Right ventricle myocardium superior (tissue), 1 donor: ENCODE measurements at regions not wholly inside any gene's neighbourhood (a gene's known extent, or its start where the extent isn't known, plus 50 kb on each side); places are given as distances from the start of the nearest gene placed in this dataset.
A peak's percentile ranks its signal among the peaks of the same experiment; 100 is the strongest.
"Not testable (repeated sequence)": the region's sequence is repeated elsewhere in the genome, so short reads cannot be mapped to it uniquely, and the experiment has no call there.

Source experiments
- ATAC-seq: fragments of 200-7000 bp; cut with Tn5 transposase; one replicate; pipeline ENCODE4 v1.9.1; 2020; ENCODE audit warnings: mild to moderate bottlenecking; ENCODE audit not compliant: poor library complexity
- DNase-seq: peaks from one replicate; pipeline ENCODE4 v3.0.0-alpha.2; 2020
- intact Hi-C: fragments of 100-400 bp; cut with DNase I; formaldehyde crosslinking; loops from one replicate; pipeline ENCODE4 v1.11.2; 2022
- donor health status: DM: no; HTN: yes; CAD: no; lungs with severe emphysema.

DNA sequence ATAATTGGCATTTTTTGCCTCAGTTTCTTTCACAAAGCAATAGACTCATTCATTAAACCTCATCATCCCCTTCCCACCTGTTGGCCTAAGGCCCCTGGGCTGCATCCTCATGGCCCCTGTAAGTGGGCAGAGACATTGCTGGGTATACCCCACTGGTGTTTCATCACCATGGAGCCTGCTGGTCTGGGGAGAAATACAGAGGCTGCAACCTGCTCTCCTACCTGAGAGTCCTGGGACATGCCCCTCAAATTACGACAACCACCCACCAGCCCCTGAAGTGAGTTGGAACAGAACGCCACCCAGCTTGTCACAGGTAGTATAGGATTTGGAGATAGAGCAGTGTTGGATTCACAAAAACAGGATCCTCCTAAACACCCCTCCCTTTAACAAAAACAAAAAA is 190.8 kb downstream of the ANKRD60 start:
- no peak for ATAC-seq
- intact Hi-C loops = no loop called here
- DNase-seq = no peak

DNA sequence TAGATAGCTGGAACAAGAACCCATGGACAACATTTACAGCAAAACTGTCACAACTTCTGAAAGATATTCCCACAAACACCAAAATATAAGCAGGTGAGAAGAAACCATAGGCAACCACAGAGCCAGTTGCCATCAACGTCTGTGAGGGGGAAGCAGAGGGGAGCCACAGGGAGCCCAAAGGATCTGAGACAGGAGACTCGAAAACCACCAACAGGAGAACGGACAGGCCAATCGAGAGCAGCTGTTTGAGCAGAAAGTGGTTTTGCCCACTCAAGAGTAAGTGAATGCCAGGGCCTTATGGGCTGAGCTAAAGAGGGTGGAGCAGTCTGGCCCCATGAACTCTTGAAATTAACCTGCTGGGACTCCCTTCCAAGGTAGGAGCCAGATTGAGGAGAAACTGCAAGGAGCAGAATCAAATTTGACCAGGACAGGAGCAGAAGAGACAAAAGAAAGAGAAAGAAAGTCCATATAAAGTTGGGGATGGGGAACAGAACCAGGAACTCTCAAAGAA is 195.4 kb downstream of the ANKRD60 start:
- no peak for DNase-seq
- no peak for ATAC-seq
- intact Hi-C loops = no loop called here

DNA sequence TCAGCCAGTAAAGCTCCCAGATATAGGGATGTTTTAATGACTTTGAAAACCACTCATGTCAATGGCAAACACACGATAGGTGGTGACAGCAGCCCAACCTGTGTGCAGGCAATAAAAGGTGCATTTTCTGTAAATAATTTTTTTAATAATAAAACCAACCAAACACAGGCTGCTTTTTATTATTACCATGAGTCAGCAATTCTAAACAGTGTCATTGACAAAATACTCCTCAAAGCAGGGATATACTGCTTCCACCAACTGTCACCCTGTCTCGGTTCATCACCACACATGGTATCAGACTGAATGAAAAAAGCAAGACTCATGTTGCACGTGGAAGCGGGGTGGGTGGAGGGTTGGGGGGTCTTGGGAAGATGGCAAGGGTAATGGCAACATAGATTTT is 195.9 kb downstream of the ANKRD60 start:
- ATAC-seq (no peak), DNase-seq (no peak)
- intact Hi-C loops = no loop called here

DNA sequence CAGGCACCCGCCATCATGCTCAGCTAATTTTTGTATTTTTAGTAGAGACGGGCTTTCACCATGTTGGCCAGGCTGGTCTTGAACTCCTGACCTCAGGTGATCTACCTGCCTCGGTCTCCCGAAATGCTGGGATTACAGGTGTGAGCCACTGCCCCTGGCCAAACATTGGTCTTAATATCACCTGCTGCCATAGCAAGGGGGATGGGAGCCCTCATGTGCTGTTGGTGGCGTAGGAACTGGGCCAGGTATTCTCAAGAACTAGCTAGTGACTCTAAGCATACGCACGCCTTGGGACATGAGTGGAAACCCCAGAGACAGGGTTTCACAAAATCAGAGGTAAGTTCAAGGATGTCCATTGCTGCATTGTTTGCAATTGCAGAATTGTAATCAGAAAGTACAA is 197.1 kb downstream of the ANKRD60 start:
- ATAC-seq, intact Hi-C loops, DNase-seq: not testable (repeated sequence)

DNA sequence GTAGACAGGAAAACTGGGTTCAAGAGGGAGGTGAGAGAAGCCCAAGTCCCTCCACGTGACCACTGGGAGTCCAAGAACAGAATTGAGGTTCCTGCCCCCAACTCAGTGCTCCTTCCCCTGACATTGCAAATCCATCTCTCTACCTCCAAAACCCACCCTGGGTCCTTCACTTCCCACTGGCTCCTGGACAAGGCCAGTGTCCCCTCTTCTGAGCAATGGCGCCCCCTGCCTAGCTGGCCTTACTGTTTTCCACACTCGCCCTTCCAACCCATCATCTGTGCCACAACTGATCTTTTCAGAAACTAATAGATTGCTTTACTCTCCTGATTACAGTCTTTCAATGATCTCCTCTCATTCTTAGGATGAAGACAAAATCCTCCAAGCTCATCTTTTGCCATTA is 200.3 kb downstream of the ANKRD60 start:
- intact Hi-C loops = no loop called here
- no peak for ATAC-seq
- no peak for DNase-seq

DNA sequence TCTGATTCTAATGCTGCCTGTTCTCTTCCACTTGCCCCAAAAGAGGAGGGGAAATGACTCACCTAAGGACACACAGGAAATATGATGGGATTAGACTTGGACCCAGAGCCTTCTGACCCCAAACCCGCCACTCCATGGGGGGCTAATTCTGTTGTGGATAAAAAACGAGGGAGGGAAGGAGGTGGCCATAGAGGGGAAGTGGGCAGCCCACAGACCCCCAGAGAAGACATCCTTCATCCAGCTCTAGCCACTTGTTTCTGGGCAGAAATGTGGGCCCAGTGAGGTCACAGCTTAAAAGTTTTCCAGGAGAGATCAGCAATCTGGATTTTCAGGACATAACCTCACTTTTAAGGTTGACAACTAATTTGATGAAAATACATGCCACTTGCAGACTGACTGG is 202.1 kb downstream of the ANKRD60 start:
- intact Hi-C loops = no loop called here
- DNase-seq (no peak), ATAC-seq (no peak)

DNA sequence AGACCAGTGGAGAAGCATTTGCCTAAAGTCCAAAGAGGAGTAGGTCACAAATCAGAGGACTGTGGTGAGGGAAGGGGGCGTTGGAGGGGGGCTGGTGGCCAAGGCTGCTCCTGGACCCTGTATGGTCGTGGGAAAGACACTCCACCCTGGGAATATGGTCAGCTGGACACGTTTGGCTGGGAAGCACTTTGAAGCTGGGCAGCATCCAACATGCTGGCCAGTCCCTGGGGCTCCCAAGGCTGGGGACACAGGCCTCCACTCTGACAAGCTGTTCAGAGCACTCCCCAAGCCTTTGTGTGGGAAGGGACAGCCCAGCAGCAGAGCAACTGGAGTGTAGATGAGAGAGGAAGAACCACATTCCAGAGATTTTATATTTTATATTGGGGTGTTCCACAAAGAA is 203.2 kb downstream of the ANKRD60 start:
- ATAC-seq (peak; percentile 29), DNase-seq (no peak)
- intact Hi-C loops = no loop called here

DNA sequence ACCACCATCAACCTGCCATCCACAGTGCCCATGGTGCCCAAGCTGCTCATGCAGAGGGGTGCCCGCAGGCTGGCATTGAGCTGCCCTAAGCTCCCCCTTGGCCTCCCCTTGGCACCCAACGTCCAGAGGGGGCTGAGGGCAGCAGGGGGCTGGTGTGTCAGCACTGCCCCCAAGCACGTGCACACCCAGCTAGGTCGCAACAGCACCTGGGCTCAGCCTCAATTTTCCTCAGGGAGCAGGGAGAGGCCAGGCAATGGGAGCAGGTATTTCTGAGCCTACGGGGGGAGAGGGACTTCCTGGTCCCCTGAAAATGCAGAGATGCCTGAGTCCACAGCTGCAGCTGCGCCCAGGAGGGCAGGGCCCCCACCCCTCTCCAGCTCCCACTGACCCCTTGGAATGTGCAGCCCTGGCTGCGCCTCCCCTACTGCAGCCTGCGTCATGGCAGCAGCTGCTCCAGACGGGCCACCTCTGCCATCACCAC is 204.2 kb downstream of the ANKRD60 start:
- DNase-seq = no peak
- intact Hi-C loops = no loop called here
- ATAC-seq = no peak

DNA sequence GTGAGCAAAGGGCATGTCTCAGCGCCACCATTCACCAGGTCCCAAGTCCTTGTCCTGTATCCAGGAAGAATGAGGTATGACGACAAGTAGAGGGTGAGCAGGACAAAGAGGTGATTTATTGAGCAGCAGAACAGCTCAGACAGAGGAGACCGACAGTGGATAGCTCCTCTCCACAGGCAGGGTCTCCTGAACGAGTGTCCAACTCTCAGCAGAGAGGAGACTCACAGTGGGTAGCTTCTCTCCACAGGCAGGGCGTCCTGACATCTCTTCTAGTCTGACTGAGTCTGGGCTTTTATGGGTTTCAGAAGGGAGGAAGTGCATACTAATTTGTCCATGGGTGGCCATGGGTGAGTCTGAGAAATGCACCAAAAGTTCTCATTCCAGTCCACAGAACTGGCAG is 204.7 kb downstream of the ANKRD60 start:
- ATAC-seq = no peak
- no peak for DNase-seq
- intact Hi-C loops = no loop called here

DNA sequence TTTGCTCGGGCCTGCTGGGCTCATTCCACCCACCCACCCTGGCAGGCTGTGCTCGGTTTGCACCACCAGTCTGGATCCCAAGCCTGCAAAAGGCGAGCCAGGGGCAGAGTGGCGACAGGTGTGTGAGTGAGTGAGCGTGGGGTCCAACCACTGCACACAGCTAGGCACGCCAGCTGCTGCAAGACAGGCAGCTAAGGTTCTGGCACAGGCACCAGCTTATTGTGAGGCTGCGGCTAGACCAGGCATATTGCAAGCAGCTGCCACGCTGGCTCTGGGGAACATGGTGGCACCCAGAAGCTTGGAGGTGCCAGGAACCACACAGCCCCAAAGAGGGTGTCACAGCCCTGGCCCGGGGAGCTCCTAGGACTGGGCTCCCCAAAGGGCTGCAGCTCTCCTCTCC is 205.1 kb downstream of the ANKRD60 start:
- intact Hi-C loops = no loop called here
- no peak for ATAC-seq
- no peak for DNase-seq

DNA sequence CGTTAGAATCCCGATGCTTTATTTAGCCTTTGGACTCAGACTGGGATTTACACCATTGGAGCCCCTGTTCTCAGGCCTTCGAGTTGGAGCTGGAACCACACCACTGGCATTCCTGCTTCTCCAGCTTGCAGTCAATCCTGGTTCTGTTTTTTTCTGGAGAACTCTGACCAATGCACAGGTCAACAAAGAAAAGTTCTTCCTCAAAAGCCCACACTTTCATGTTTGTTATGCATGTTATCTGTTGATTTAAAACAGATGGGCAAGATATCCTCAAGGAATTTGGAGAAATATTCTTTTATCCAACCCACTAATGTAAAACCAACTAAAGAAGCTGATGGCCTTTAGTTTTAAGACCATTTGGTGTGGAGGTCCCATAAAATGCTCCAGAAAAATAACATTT is 205.7 kb downstream of the ANKRD60 start:
- ATAC-seq (no peak), DNase-seq (no peak)
- intact Hi-C loops = no loop called here

DNA sequence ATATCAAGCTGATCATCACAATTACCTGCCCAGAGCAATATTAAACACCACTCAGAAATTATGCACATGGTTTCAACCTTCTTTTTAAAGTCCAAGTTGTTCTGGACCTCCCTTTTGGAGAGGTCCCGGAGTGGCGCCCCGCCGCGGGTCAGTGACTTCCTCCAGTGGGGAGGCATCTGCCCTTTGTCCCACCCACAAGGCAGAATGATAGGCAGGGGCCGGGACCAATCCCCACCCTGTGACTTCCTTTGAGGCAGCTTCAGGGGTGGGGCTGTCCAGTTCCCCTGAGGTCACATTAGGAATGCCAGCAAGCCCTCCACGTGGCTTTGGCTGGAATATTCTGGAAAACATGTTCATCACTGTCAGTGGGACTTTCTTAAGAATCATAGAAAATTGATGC is 207.0 kb downstream of the ANKRD60 start:
- ATAC-seq = no peak

DNA sequence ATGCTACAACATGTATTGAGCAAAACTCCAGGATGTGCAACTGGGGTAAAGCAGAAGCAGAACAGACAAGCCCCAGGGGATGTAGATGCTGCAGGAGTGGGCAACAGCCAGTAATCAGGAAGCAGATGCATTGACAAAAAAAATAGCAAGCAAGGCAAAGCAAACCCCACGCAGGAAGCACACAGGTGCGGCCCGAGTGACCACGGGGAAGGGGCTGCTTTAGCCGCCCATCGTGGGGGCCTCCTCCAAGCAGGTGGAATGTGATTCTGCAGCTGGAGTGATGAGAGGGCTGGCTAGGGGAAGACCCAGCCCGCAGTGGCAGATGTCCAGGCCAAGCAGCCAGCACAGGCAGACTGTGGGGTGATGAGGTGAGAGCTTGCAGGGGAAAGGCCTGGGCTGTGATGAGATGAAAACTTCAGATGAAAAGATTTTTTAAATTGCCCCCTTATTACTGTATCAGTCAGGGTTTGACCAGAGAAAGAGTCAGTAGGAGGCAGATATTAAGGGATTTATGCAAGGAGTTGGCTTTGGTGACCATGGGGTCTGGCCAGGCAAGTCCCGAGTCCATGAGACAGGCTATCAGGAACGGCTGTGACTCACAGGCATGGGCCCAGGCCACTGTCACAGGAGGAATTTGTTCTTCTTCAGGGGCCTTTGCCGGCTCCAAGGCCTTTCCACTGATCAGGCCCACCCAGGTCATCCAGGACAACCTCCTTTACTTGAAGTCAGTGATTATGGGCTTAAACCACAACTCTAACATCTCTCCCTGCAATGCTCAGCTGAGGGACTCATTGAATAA is 207.6 kb downstream of the ANKRD60 start:
- intact Hi-C loops = no loop called here
- ATAC-seq (no peak), DNase-seq (no peak)

More for the DNA sequence above, 207.0 kb downstream of the ANKRD60 start:
- DNase-seq = peak; percentile 77
- intact Hi-C loops = no loop called here

DNA sequence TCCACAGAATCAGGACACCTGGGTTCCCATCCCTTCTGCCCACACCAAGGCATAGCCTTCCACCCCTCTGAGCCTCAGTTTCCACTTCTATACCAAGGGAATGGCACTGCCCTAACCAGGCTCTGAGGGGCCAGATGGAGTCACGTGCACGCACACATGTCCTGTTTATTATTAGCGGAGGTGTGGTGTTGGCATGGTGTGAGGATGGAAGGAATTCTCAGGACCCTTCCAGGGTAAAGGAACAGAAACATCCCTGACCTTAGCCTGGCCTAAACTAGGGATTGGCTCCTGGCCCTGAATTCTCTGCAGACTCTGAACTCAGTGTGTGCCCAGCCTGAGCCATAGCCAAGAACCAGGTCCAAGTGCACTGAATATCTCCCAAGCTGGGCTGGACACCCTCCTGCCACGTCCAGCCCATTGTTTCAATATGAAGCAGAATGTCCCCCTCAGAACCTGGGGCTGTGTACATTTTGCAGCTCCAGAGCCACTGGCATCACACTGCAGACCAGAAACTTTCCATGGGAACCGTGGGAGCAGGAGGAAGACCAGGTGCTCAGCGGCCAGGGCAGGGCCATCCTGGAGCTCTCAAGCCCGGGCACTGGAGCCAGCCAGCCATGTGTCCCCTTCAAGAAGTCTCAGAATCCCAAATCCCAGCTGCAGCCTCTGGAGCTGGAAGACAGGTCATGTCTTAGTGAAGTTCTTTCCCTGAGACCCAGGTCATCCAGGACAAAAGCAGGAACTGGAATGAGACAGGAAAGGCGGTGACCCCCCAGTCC is 208.4 kb downstream of the ANKRD60 start:
- ATAC-seq = peak; percentile 83
- intact Hi-C loops = no loop called here

DNA sequence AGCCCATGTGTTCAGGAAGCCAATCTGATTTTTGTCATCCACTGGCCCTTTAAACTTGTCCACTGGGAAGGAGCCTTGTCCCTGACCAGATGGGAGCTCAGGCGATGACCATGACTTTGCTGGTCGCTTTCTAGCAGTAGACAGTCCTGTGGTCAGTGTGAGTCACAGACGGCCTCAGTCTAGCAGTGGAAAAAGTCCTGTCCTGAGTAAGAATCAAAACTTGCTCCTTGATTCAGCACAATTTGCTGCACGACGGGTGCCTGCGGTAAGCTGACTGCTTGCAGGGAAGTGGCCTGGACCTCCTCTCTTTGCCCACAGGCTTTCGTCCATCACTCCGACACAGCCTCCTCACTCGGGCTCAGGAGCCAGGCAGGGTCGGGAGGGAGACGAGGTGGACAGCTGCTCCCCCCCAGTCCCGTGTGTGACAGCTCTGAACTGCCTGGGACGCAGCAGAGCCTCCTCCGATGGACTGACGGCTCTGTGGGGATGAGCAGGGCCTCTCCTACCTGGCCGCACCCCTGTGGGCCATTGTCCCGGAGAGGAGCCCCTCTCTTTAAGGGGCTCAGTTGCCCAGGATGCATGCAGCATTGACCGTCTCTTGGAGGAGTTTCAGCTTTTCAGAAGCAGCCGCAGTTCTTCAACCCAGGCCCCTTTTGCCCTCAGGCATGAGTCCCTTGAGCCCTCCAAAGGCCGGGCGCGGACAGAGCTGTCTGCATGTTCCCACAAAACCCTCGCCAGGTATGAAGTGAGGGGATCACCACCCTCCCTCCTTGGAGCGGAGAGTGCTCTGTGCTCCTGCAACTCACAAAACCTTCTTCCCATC is 209.2 kb downstream of the ANKRD60 start:
- no peak for DNase-seq
- ATAC-seq = no peak
- intact Hi-C loops = no loop called here

More for the DNA sequence above, 208.4 kb downstream of the ANKRD60 start:
- DNase-seq = no peak

DNA sequence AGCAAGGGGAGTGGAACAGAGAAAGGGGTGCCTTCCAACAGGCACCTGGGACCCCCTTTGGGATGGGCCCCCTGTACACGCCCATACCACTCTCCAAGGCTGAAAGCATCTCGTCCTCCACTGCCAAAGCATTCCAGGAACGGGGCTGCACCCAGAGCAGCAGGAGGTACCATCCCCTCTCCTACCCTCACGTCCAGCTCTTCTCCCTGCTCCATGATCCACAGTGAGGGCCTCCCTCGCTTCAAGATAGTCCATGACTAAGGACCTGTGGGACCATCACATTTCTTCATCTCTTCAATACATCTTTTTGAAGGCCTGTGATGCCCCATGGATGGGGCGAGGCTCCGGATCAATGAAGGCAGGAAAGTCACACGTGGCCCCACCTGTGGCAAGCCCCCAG is 209.9 kb downstream of the ANKRD60 start:
- ATAC-seq (no peak), DNase-seq (no peak)
- intact Hi-C loops = no loop called here

DNA sequence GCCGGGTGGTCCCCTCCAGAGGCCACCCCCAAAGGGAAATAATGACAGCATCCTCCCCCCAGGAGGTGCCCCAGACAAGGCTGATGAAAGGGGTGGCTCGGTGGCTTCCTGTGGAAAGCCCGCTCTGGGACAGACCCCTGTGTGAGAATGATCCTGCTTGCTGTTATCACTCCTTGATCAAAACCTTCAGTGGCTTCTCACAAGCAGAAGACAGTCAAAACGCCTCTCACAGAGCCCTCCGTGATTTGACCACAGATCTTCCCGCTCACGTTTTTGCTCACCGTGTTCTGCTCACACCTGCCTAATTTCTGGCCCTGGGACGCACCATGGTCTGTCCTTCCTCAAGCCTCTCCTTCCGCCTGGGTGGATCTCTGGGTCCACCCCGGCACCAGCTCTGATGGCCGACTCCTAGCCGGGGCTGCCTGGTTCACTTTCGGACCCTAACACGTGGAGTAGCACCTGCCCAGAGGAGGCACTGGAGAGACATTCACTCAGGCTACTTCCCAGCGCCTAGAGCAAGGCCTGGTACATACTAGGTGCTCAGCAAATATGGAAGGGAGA is 210.4 kb downstream of the ANKRD60 start:
- DNase-seq (no peak), ATAC-seq (no peak)
- intact Hi-C loops = no loop called here

DNA sequence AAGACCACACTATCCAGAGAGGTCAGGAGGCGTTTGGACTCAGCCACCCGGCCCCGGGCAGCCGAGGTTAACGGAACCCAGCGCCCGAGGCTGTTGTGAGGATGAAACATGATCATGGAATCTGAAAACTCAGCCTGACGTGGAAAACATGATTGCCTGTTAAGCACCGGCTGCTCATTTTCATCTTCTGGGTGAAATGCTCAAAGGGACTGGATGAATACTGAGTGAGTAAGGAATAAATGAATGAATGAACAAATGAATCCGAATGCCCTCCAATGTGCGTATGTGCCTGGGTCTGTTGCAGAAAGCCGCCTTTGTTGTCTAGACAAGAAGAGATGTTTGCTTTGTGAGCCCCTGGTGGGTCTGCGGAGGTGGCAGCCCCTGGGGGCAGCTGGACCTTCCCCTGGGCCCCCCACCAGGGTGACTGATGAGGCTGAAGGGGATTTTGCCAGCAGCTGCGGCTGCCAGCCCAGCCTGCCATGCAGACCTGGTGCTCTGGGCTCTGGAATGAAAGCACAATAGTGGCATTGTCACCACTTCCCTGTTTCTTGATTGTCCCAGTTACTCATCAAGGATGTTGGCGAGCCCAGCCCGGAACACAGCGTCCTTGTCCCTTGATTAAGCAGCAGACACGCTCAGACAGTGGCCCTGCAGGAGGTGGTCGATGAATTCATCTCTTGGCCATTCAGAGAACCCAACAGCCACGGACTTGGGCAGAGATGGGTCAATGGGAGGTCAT is 211.1 kb downstream of the ANKRD60 start:
- intact Hi-C loops = no loop called here
- peak; percentile 71 for ATAC-seq
- peak; percentile 65 for DNase-seq
